Endothelial cell (in vitro differentiated cells): ENCODE measurements at regions not wholly inside any gene's neighbourhood (a gene's known extent, or its start where the extent isn't known, plus 50 kb on each side); places are given as distances from the start of the nearest gene placed in this dataset.

Source experiments
- DNase-seq: peaks from one replicate; pipeline ENCODE4 v3.0.0; 2021; ENCODE audit warnings: low spot score
- H3K27ac Mint-ChIP-seq: one replicate; pipeline ENCODE4 v1.8.0; 2021; ENCODE audit warnings: mixed read lengths, inconsistent platforms; ENCODE audit not compliant: unreplicated experiment
- H3K27me3 Mint-ChIP-seq: one replicate; pipeline ENCODE4 v1.8.0; 2021; ENCODE audit warnings: mild to moderate bottlenecking, moderate library complexity, mixed read lengths, inconsistent platforms; ENCODE audit not compliant: unreplicated experiment
- H3K36me3 Mint-ChIP-seq: one replicate; pipeline ENCODE4 v1.8.0; 2021; ENCODE audit warnings: mild to moderate bottlenecking, low read depth, mixed read lengths, inconsistent platforms; ENCODE audit not compliant: unreplicated experiment
- H3K4me1 Mint-ChIP-seq: one replicate; pipeline ENCODE4 v1.8.0; 2021; ENCODE audit warnings: mild to moderate bottlenecking, mixed read lengths, inconsistent platforms; ENCODE audit not compliant: unreplicated experiment
- H3K4me3 Mint-ChIP-seq: one replicate; pipeline ENCODE4 v1.8.0; 2021; ENCODE audit warnings: mild to moderate bottlenecking, mixed read lengths, inconsistent platforms; ENCODE audit not compliant: unreplicated experiment
- H3K9me3 Mint-ChIP-seq: one replicate; pipeline ENCODE4 v1.8.0; 2021; ENCODE audit warnings: mixed read lengths, inconsistent platforms; ENCODE audit not compliant: unreplicated experiment
- TF ChIP-seq, protein P1 (sequence below): fragments of 200-600 bp; sonication (generic); IDR thresholded peaks from one replicate; pipeline ENCODE4 v1.5.0; 2021; ENCODE audit warnings: antibody characterized with exemption; ENCODE audit not compliant: unreplicated experiment

DNA sequence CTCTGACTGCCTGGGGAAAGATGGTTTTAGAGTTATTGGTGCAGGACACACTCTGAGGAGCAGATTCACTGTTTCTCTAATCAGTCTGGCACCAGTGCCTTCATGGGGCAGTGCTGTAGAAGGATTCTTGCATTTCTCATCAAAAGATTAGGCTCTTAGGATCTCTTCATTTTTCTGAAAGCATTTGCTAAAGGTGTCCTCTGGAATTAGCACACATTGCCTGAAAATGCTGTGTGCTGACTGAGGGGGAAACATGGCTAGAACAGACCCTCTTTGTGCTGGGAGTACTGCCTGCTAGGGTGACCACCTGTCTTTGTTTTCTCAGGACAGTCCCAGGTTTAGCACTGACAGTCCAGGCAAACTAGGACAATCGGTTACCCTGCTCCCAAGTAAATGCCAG lies 301.0 kb downstream of the PTEN start:
- DNase-seq = no peak
- H3K36me3 Mint-ChIP-seq = no peaks in the 10 kb centered on the region
- TF ChIP-seq, protein P1, sequence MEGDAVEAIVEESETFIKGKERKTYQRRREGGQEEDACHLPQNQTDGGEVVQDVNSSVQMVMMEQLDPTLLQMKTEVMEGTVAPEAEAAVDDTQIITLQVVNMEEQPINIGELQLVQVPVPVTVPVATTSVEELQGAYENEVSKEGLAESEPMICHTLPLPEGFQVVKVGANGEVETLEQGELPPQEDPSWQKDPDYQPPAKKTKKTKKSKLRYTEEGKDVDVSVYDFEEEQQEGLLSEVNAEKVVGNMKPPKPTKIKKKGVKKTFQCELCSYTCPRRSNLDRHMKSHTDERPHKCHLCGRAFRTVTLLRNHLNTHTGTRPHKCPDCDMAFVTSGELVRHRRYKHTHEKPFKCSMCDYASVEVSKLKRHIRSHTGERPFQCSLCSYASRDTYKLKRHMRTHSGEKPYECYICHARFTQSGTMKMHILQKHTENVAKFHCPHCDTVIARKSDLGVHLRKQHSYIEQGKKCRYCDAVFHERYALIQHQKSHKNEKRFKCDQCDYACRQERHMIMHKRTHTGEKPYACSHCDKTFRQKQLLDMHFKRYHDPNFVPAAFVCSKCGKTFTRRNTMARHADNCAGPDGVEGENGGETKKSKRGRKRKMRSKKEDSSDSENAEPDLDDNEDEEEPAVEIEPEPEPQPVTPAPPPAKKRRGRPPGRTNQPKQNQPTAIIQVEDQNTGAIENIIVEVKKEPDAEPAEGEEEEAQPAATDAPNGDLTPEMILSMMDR = no peak
- H3K27ac Mint-ChIP-seq = no peak overlapping the region
- peaks cover 2% of the 10 kb centered on the region for H3K4me1 Mint-ChIP-seq
- no peaks in the 10 kb centered on the region for H3K27me3 Mint-ChIP-seq
- H3K4me3 Mint-ChIP-seq = no peak overlapping the region
- H3K9me3 Mint-ChIP-seq = no peaks in the 10 kb centered on the region

DNA sequence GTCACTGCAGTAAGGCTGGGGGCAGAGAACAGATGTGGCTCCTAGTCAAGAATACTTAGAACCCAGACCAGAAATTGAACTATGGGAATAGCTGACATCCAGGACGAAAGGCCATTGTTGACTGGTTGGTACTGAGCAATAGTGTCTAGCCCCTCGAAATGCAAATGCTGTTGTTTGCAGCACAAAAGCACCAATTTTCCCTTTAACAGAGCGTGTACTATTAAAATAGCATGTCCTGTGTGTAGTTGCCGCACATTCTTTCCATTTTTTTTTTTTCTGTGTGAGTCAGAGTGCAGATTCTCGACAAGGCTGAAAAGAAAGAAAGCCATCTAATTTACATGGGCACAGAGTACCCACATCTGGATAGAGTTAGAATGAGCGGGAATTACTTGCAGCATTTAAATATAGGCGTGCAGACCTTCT lies 302.4 kb downstream of the PTEN start:
- Mint-ChIP-seq H3K4me3 (no peak overlapping the region), H3K9me3 (no peaks in the 10 kb centered on the region), H3K27me3 (no peaks in the 10 kb centered on the region), H3K36me3 (no peaks in the 10 kb centered on the region), H3K27ac (no peak overlapping the region), H3K4me1 (peaks cover 2% of the 10 kb centered on the region)
- DNase-seq = no peak
- TF ChIP-seq, protein P1 = no peak

DNA sequence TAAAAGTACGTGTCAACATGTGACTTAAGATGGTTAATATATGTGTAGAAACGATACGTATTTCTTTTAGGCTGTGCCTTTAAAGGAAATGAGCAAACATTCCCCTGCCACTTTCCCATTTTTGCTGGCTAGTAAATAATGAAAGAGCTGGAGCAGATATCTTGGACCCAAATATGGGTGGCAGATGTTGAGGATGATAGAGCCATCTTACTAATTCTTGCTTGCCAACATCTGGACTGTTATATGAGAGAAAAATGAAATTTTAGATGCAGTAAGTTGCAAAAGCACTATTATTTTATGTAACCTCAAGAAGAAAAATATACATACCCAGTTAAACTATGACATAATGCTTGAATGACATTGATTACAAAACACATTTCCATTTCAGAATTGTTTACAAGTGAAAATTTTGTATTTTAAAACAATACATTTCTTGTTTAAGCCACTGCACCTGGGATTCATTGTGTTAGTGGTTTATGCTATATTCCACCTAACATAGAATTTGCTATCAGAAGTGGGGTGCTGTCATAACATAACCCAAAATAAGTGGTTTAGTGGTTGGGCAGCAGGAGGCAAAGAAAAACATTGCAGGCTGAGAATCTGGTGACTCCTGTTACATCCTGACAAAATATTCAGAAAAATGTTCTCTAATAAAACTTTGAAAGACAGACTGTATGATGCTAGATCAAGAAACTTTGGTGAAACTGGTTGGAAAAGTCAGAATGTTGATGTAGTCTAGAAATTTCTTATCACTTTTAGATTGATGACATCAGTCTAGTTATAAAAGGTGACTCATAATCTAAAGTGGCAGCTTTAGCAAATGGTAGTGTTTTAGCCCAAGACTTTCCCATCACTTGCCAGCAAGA lies 305.0 kb downstream of the PTEN start:
- H3K9me3 Mint-ChIP-seq = no peaks in the 10 kb centered on the region
- DNase-seq = no peak
- H3K4me1 Mint-ChIP-seq = no peaks in the 10 kb centered on the region
- no peak overlapping the region for H3K4me3 Mint-ChIP-seq
- H3K27ac Mint-ChIP-seq = no peak overlapping the region
- TF ChIP-seq, protein P1 = no peak
- no peaks in the 10 kb centered on the region for H3K36me3 Mint-ChIP-seq
- no peaks in the 10 kb centered on the region for H3K27me3 Mint-ChIP-seq

DNA sequence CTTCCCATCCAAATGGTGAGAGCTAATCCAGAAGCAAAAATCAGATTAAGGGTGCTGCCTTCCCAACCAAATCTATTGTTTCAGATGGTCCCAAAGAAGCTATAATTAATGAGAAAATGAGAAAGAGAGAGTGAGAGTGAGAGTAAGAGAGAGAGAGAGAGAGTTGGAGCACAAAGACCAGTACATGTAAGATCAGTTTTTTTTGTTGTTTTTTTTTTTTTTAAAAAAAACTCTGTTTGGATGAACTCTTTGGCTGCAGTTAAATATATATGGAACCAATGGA lies 305.6 kb downstream of the PTEN start:
- no peaks in the 10 kb centered on the region for H3K4me1 Mint-ChIP-seq

DNA sequence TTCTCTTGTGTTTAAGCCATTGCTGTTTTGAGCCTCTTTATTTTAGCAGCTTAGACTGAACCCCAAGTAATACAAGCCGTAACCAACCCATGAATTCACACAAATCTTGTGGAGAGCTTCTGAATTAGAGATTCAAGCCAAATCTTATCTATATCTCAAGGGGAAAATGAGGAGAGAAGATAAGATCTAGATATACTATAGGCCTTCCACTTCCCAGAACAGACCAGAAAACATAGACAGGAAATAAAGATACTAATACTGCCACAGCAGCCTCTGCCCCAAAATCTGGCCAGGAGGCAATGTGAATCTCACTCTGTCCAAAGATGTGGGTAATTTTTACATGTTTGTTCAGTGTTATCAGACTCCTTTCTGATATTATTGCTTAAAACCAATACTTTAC lies 307.2 kb downstream of the PTEN start:
- no peak for DNase-seq
- Mint-ChIP-seq H3K27me3 (no peaks in the 10 kb centered on the region), H3K4me1 (no peaks in the 10 kb centered on the region), H3K9me3 (no peaks in the 10 kb centered on the region), H3K36me3 (no peaks in the 10 kb centered on the region), H3K4me3 (no peak overlapping the region), H3K27ac (no peak overlapping the region)
- TF ChIP-seq, protein P1 = no peak

More for the DNA sequence above, 305.6 kb downstream of the PTEN start:
- Mint-ChIP-seq H3K27ac (no peak overlapping the region), H3K4me3 (no peak overlapping the region), H3K27me3 (no peaks in the 10 kb centered on the region), H3K36me3 (no peaks in the 10 kb centered on the region), H3K9me3 (no peaks in the 10 kb centered on the region)
- no peak for DNase-seq
- TF ChIP-seq, protein P1 = no peak
